HPDE6-E6E7 (cell line): ENCODE measurements at regions not wholly inside any gene's neighbourhood (a gene's known extent, or its start where the extent isn't known, plus 50 kb on each side); places are given as distances from the start of the nearest gene placed in this dataset.
"Not testable (repeated sequence)": the region's sequence is repeated elsewhere in the genome, so short reads cannot be mapped to it uniquely, and the experiment has no call there.

Experiments
- DNase-seq: peaks from one replicate; pipeline ENCODE4 v3.0.0; 2011; ENCODE audit warnings: missing footprints; ENCODE audit errors: extremely low spot score

GRCh38 chr2:139424101-139424500 lies 643.9 kb upstream of the NXPH2 start:
- DNase-seq: no peak

GRCh38 chr2:139411236-139411635 lies 631.0 kb upstream of the NXPH2 start:
- DNase-seq: no peak

GRCh38 chr2:139410833-139411174 lies 630.6 kb upstream of the NXPH2 start:
- not testable (repeated sequence) for DNase-seq

GRCh38 chr2:139410147-139410832 lies 630.1 kb upstream of the NXPH2 start:
- DNase-seq: not testable (repeated sequence)

- DNase-seq: no peak
These were observed 629.0 kb upstream of the NXPH2 start for GRCh38 chr2:139409212-139409611.

- no peak for DNase-seq
These were observed 623.8 kb upstream of the NXPH2 start for GRCh38 chr2:139403948-139404347.

GRCh38 chr2:139394801-139395200 lies 614.6 kb upstream of the NXPH2 start:
- no peak for DNase-seq

- no peak for DNase-seq
These were observed 609.2 kb upstream of the NXPH2 start for GRCh38 chr2:139389391-139389790.

- DNase-seq: no peak
These were observed 606.2 kb upstream of the NXPH2 start for GRCh38 chr2:139386401-139386800.

GRCh38 chr2:139383532-139383931 lies 603.3 kb upstream of the NXPH2 start:
- no peak for DNase-seq

GRCh38 chr2:139380051-139380450 lies 599.9 kb upstream of the NXPH2 start:
- DNase-seq: no peak

GRCh38 chr2:139378373-139378772 lies 598.2 kb upstream of the NXPH2 start:
- DNase-seq: no peak

GRCh38 chr2:139374296-139374850 lies 594.2 kb upstream of the NXPH2 start:
- DNase-seq: no peak

GRCh38 chr2:139369423-139370409 lies 589.5 kb upstream of the NXPH2 start:
- DNase-seq: no peak

GRCh38 chr2:139367416-139367815 lies 587.2 kb upstream of the NXPH2 start:
- DNase-seq: no peak

GRCh38 chr2:139366681-139367080 lies 586.5 kb upstream of the NXPH2 start:
- DNase-seq: no peak

GRCh38 chr2:139365189-139365588 lies 585.0 kb upstream of the NXPH2 start:
- no peak for DNase-seq

GRCh38 chr2:139360654-139361053 lies 580.5 kb upstream of the NXPH2 start:
- DNase-seq: no peak

- no peak for DNase-seq
These were observed 579.6 kb upstream of the NXPH2 start for GRCh38 chr2:139359818-139360217.

- DNase-seq: no peak
These were observed 577.8 kb upstream of the NXPH2 start for GRCh38 chr2:139357972-139358371.

- DNase-seq: no peak
These were observed 574.3 kb upstream of the NXPH2 start for GRCh38 chr2:139354518-139354917.

GRCh38 chr2:139353874-139354273 lies 573.7 kb upstream of the NXPH2 start:
- DNase-seq: no peak

GRCh38 chr2:139317259-139317658 lies 537.1 kb upstream of the NXPH2 start:
- no peak for DNase-seq
